ENCODE measurements at regions not wholly inside any gene's neighbourhood (a gene's known extent, or its start where the extent isn't known, plus 50 kb on each side); places are given as distances from the start of the nearest gene placed in this dataset.

DNA sequence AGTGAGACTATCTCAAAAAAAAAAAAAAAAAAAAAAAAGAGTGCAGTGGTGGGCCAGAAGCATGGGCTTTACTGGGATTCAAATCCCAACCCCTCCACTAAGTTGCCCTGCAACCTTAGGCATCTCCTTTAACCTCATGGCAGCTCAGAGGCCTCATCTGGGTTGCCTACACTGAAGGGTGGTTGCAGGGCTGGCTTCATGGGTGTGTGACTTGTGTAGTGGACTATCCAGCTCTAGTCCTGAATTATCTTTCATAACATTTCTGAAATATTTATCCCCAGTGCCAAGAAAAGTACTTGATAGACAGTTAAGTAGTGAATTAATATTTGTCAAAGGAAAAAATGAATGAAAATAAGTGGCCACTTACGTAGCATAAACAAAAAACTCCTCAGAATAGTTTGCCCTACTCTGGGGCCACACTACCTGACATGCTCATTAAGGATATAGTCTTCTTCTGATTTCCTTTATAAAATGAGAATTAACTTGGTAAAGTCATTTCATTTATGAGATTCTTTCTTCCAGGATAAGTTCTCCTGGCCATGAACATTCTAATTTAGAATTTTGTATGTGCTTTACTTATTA lies 116.0 kb upstream of the SYT13 start:
- intact Hi-C loops (cut with micrococcal nuclease; ENCODE audit: unreplicated experiment) = no loop called here
- no TSS peak for BruUV-seq (replicated peaks)
- no peaks in the 10 kb centered on the region for H3K4me1 ChIP-seq (ENCODE audit: insufficient read depth, low read length, poor library complexity, severe bottlenecking)

DNA sequence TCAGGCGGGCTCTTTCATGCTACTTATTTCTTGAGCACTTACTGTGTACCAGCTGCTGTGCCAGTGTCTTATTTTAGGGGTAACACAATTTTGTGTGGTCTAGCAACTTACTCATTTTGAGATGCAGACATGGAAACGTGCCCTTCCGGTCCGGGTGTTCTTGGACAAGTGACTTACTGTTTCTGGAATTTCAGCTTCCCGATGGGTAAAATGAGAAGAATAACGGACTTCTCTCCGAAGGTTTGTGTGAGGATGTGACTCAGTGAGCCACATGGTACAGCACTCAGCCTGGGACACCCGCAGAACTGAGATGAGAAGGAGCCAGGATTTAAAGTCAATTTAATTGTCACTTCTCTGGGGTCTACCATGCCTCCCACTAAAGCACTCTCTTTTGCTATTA lies 114.5 kb upstream of the SYT13 start:
- no peaks in the 10 kb centered on the region for H4K20me1 ChIP-seq (ENCODE audit: insufficient read depth, low read length)
- H3K36me3 ChIP-seq (ENCODE audit: insufficient read depth, low read length) = no peaks in the 10 kb centered on the region
- H2AFZ ChIP-seq (ENCODE audit: low read length) = no peak overlapping the region
- intact Hi-C loops (cut with micrococcal nuclease; ENCODE audit: unreplicated experiment) = no loop called here
- H3K4me1 ChIP-seq (ENCODE audit: insufficient read depth, low read length, poor library complexity, severe bottlenecking) = no peaks in the 10 kb centered on the region
- no peaks in the 10 kb centered on the region for H3K79me2 ChIP-seq (ENCODE audit: insufficient read depth, low read depth, low read length)
- no peak overlapping the region for H3K4me2 ChIP-seq (ENCODE audit: low read length)
- CTCF ChIA-PET (ENCODE audit: unreplicated experiment) = no interaction called here
- POLR2A ChIA-PET = no interaction called here
- H3K9me2 ChIP-seq (ENCODE audit: insufficient read depth, low read length) = no peaks in the 10 kb centered on the region
- no TSS peak for BruUV-seq (replicated peaks)
- H3K9me3 ChIP-seq (ENCODE audit: low read length) = no peaks in the 10 kb centered on the region
- H3K27ac ChIP-seq (ENCODE audit: low read depth, low read length, poor library complexity, severe bottlenecking) = no peak overlapping the region
- H3K4me3 ChIP-seq (ENCODE audit: low read depth, low read length, poor library complexity, severe bottlenecking) = no peak overlapping the region
- TF ChIP-seq EZH2phosphoT487 (IDR thresholded peaks at IDR 0.05; ENCODE audit: borderline replicate concordance, low read depth, low read length) = no peak
- TF ChIP-seq, protein P1, sequence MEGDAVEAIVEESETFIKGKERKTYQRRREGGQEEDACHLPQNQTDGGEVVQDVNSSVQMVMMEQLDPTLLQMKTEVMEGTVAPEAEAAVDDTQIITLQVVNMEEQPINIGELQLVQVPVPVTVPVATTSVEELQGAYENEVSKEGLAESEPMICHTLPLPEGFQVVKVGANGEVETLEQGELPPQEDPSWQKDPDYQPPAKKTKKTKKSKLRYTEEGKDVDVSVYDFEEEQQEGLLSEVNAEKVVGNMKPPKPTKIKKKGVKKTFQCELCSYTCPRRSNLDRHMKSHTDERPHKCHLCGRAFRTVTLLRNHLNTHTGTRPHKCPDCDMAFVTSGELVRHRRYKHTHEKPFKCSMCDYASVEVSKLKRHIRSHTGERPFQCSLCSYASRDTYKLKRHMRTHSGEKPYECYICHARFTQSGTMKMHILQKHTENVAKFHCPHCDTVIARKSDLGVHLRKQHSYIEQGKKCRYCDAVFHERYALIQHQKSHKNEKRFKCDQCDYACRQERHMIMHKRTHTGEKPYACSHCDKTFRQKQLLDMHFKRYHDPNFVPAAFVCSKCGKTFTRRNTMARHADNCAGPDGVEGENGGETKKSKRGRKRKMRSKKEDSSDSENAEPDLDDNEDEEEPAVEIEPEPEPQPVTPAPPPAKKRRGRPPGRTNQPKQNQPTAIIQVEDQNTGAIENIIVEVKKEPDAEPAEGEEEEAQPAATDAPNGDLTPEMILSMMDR (conservative IDR thresholded peaks at IDR 0.05; ENCODE audit: low read length) = no peak
- DNase-seq (ENCODE audit: low spot score) = no peak

More for the DNA sequence above, 116.0 kb upstream of the SYT13 start:
- no peak for TF ChIP-seq EZH2phosphoT487 (IDR thresholded peaks at IDR 0.05; ENCODE audit: borderline replicate concordance, low read depth, low read length)
- TF ChIP-seq, protein P1 (conservative IDR thresholded peaks at IDR 0.05; ENCODE audit: low read length) = no peak
- H2AFZ ChIP-seq (ENCODE audit: low read length) = no peak overlapping the region
- H3K9me2 ChIP-seq (ENCODE audit: insufficient read depth, low read length) = no peaks in the 10 kb centered on the region
- DNase-seq (ENCODE audit: low spot score) = no peak
- no peak overlapping the region for H3K4me2 ChIP-seq (ENCODE audit: low read length)
- no peaks in the 10 kb centered on the region for H3K79me2 ChIP-seq (ENCODE audit: insufficient read depth, low read depth, low read length)
- POLR2A ChIA-PET = interaction anchor here (0.7 kb wide), 1 partner anchor 67 kb away, joined by 3 read pairs; no protein-coding TSS in a partner anchor
- H3K4me3 ChIP-seq (ENCODE audit: low read depth, low read length, poor library complexity, severe bottlenecking) = no peak overlapping the region
- CTCF ChIA-PET (ENCODE audit: unreplicated experiment) = no interaction called here
- no peak overlapping the region for H3K27ac ChIP-seq (ENCODE audit: low read depth, low read length, poor library complexity, severe bottlenecking)
- H4K20me1 ChIP-seq (ENCODE audit: insufficient read depth, low read length) = no peaks in the 10 kb centered on the region
- H3K36me3 ChIP-seq (ENCODE audit: insufficient read depth, low read length) = no peaks in the 10 kb centered on the region
- no peaks in the 10 kb centered on the region for H3K9me3 ChIP-seq (ENCODE audit: low read length)

DNA sequence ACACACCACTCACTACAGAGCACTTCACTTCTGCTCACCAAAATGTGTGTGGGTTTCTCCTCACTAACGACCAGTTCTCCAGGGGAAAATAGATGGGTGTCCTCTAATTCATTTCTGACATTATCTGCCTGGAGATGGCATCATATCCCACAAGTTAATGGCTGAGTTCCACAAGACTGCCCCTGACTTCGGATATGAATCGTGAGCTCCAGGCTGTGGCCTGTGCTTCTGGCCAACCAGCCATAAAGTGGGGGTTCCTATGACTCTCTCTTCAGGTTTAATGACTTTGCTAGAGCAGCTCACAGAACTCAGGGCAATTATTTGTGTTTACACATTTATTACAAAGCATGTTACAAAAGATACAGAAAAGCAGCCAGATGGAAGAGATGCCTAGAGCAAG lies 113.0 kb upstream of the SYT13 start:
- intact Hi-C loops (cut with micrococcal nuclease; ENCODE audit: unreplicated experiment) = no loop called here
- Histone ChIP-seq H3K36me3 (ENCODE audit: insufficient read depth, low read length) (no peaks in the 10 kb centered on the region), H3K79me2 (ENCODE audit: insufficient read depth, low read depth, low read length) (no peaks in the 10 kb centered on the region), H4K20me1 (ENCODE audit: insufficient read depth, low read length) (no peaks in the 10 kb centered on the region), H2AFZ (ENCODE audit: low read length) (no peak overlapping the region), H3K9me2 (ENCODE audit: insufficient read depth, low read length) (no peaks in the 10 kb centered on the region), H3K4me2 (ENCODE audit: low read length) (no peak overlapping the region), H3K4me1 (ENCODE audit: insufficient read depth, low read length, poor library complexity, severe bottlenecking) (no peaks in the 10 kb centered on the region), H3K27ac (ENCODE audit: low read depth, low read length, poor library complexity, severe bottlenecking) (no peak overlapping the region), H3K4me3 (ENCODE audit: low read depth, low read length, poor library complexity, severe bottlenecking) (no peak overlapping the region), H3K9me3 (ENCODE audit: low read length) (no peaks in the 10 kb centered on the region)
- no peak for DNase-seq (ENCODE audit: low spot score)
- ChIA-PET POLR2A (no interaction called here), CTCF (ENCODE audit: unreplicated experiment) (interaction anchor here (0.6 kb wide), 1 partner anchor 341 kb away, joined by 4 read pairs; no protein-coding TSS in a partner anchor)
- BruUV-seq (replicated peaks) = no TSS peak
- TF ChIP-seq, protein P1 (conservative IDR thresholded peaks at IDR 0.05; ENCODE audit: low read length) = no peak
- TF ChIP-seq EZH2phosphoT487 (IDR thresholded peaks at IDR 0.05; ENCODE audit: borderline replicate concordance, low read depth, low read length) = no peak
